GM23248 (cell line): ENCODE measurements at regions not wholly inside any gene's neighbourhood (a gene's known extent, or its start where the extent isn't known, plus 50 kb on each side); places are given as distances from the start of the nearest gene placed in this dataset.

Experiments used
- EZH2 ChIP-seq: fragments of 200-600 bp; sonication (generic); IDR thresholded peaks from 2 replicates; pipeline ENCODE4 v1.6.1; 2018; ENCODE audit warnings: antibody characterized with exemption, mild to moderate bottlenecking; ENCODE audit not compliant: insufficient read depth, poor library complexity, severe bottlenecking
- EZH2phosphoT487 ChIP-seq: fragments of 200-600 bp; sonication (generic); IDR thresholded peaks from 2 replicates; pipeline ENCODE4 v1.6.1; 2018; ENCODE audit warnings: antibody characterized with exemption, moderate library complexity, mild to moderate bottlenecking, low read depth; ENCODE audit not compliant: insufficient read depth

DNA sequence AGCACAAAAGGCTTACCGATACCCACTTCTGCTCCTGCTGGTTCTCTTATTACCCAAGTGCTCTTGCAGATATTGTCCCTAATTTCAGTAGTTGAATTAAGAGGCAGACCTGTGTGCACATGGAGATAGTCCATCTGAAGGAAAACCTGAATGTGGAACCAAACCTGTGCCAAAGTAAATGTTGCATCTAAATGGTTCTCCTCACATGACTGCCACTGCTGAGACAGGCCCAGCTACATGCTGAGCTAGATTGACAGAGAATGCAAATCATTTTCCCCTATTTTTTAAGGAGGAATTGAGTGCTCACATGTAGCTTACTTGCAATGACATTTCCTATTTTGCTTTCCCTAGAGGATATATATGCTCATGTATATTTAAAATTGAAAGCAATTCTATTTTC, 609.1 kb upstream of the TECRL start:
- TF ChIP-seq EZH2 (no peak), EZH2phosphoT487 (no peak)
